DND-41 (cell line): ENCODE measurements at regions not wholly inside any gene's neighbourhood (a gene's known extent, or its start where the extent isn't known, plus 50 kb on each side); places are given as distances from the start of the nearest gene placed in this dataset.

ENCODE experiments used
- ATAC-seq: fragments of 200-7000 bp; cut with Tn5 transposase; 3 replicates; pipeline ENCODE4 v1.9.1; 2021; ENCODE audit warnings: low read depth; ENCODE audit not compliant: insufficient read depth
- DNase-seq: peaks from one replicate; pipeline ENCODE4 v3.0.0-alpha.2; 2020
- H2AFZ ChIP-seq: 2 replicates; pipeline ENCODE4 v1.6.0; 2012; ENCODE audit warnings: low read depth, low read length
- H3K27ac ChIP-seq: 2 replicates; pipeline ENCODE4 v1.5.1; 2012; ENCODE audit warnings: low read length, inconsistent platforms
- H3K27me3 ChIP-seq: fragments of 200-600 bp; sonication (generic); 2 replicates; pipeline ENCODE4 v1.6.0; 2012; ENCODE audit warnings: low read length, mild to moderate bottlenecking, inconsistent platforms; ENCODE audit not compliant: insufficient read depth, poor library complexity
- H3K36me3 ChIP-seq: 2 replicates; pipeline ENCODE4 v1.5.1; 2012; ENCODE audit warnings: low read length, inconsistent platforms; ENCODE audit not compliant: insufficient read depth
- H3K4me1 ChIP-seq: 2 replicates; pipeline ENCODE4 v1.5.1; 2012; ENCODE audit warnings: mild to moderate bottlenecking, low read length; ENCODE audit not compliant: insufficient read depth
- H3K4me2 ChIP-seq: 2 replicates; pipeline ENCODE4 v1.6.0; 2012; ENCODE audit warnings: mild to moderate bottlenecking, moderate library complexity, low read length, inconsistent platforms; ENCODE audit not compliant: insufficient read depth
- H3K4me3 ChIP-seq, 2 experiments: fragments of 200-600 bp in 1 of 2; shearing (Covaris generic) in 1 of 2; 2 replicates each; pipeline ENCODE4 v1.5.1; 2012 to 2016; ENCODE audit warnings: inconsistent platforms in 2 of 2, low read length in 2 of 2, mild to moderate bottlenecking in 2 of 2, low read depth in 1 of 2, moderate library complexity in 1 of 2
- H3K79me2 ChIP-seq: 2 replicates; pipeline ENCODE4 v1.6.0; 2012; ENCODE audit warnings: low read length, inconsistent platforms; ENCODE audit not compliant: insufficient read depth
- H3K9ac ChIP-seq: 2 replicates; pipeline ENCODE4 v1.6.0; 2012; ENCODE audit warnings: low read depth, mild to moderate bottlenecking, inconsistent platforms, low read length, moderate library complexity
- H3K9me3 ChIP-seq: 2 replicates; pipeline ENCODE4 v1.5.1; 2012; ENCODE audit warnings: low read length, moderate library complexity, mild to moderate bottlenecking, inconsistent platforms; ENCODE audit not compliant: insufficient read depth, severe bottlenecking
- H4K20me1 ChIP-seq: 2 replicates; pipeline ENCODE4 v1.6.0; 2012; ENCODE audit warnings: low read length; ENCODE audit not compliant: insufficient read depth
- CTCF ChIP-seq: IDR thresholded peaks from 2 replicates; pipeline ENCODE4 v1.5.1; 2012; ENCODE audit warnings: borderline replicate concordance, low read length, moderate library complexity, mild to moderate bottlenecking; ENCODE audit not compliant: poor library complexity, severe bottlenecking; ENCODE audit errors: extremely low read depth
- EZH2 ChIP-seq: IDR thresholded peaks from 3 replicates; pipeline ENCODE4 v1.6.1; 2012; ENCODE audit warnings: borderline replicate concordance, low read depth, mild to moderate bottlenecking, moderate library complexity, low read length, inconsistent platforms; ENCODE audit not compliant: severe bottlenecking

- Histone ChIP-seq H3K9ac (no peak overlapping the region), H2AFZ (no peak overlapping the region)
Observed at GRCh38 chr17:70345061-70345460, 175.7 kb downstream of the KCNJ2 start.

GRCh38 chr17:70352834-70353233 lies 183.5 kb downstream of the KCNJ2 start:
- no peak overlapping the region for H2AFZ ChIP-seq
- no peak overlapping the region for H3K9ac ChIP-seq
- H4K20me1 ChIP-seq, result no peaks in the 10 kb centered on the region
- H3K27me3 ChIP-seq, result no peaks in the 10 kb centered on the region
- H3K9me3 ChIP-seq, result no peaks in the 10 kb centered on the region
- H3K27ac ChIP-seq, result no peak overlapping the region
- H3K4me3 ChIP-seq, result no peak overlapping the region
- no peaks in the 10 kb centered on the region for H3K36me3 ChIP-seq
- ATAC-seq, result no peak
- TF ChIP-seq CTCF (no peak), EZH2 (no peak)
- no peaks in the 10 kb centered on the region for H3K4me1 ChIP-seq
- DNase-seq, result no peak
- H3K79me2 ChIP-seq, result no peaks in the 10 kb centered on the region
- H3K4me2 ChIP-seq, result no peak overlapping the region

More at GRCh38 chr17:70345061-70345460, 175.7 kb downstream of the KCNJ2 start:
- no peak overlapping the region for H3K4me3 ChIP-seq
- H3K9me3 ChIP-seq, result no peaks in the 10 kb centered on the region
- no peak overlapping the region for H3K4me2 ChIP-seq
- no peak for DNase-seq
- no peaks in the 10 kb centered on the region for H3K36me3 ChIP-seq
- no peaks in the 10 kb centered on the region for H4K20me1 ChIP-seq
- ATAC-seq, result no peak
- no peaks in the 10 kb centered on the region for H3K4me1 ChIP-seq
- H3K27me3 ChIP-seq, result no peaks in the 10 kb centered on the region
- no peaks in the 10 kb centered on the region for H3K79me2 ChIP-seq
- no peak for TF ChIP-seq EZH2
- TF ChIP-seq CTCF, result no peak
- H3K27ac ChIP-seq, result no peak overlapping the region

- Histone ChIP-seq H3K27ac (no peak overlapping the region), H3K4me3 (no peak overlapping the region), H3K36me3 (no peaks in the 10 kb centered on the region), H2AFZ (no peak overlapping the region), H3K79me2 (no peaks in the 10 kb centered on the region), H3K27me3 (no peaks in the 10 kb centered on the region), H3K4me2 (no peak overlapping the region), H3K4me1 (no peaks in the 10 kb centered on the region), H3K9me3 (no peaks in the 10 kb centered on the region), H4K20me1 (no peaks in the 10 kb centered on the region), H3K9ac (no peak overlapping the region)
- DNase-seq (no peak), ATAC-seq (no peak)
- TF ChIP-seq EZH2 (no peak), CTCF (no peak)
Observed at GRCh38 chr17:70353408-70354092, 184.2 kb downstream of the KCNJ2 start.
